DMS53 (cell line): ENCODE measurements at regions not wholly inside any gene's neighbourhood (a gene's known extent, or its start where the extent isn't known, plus 50 kb on each side); places are given as distances from the start of the nearest gene placed in this dataset.

Source experiments
- DNase-seq: peaks from one replicate; lab custom pipeline; 2025; lab: John Stamatoyannopoulos, UW

DNA sequence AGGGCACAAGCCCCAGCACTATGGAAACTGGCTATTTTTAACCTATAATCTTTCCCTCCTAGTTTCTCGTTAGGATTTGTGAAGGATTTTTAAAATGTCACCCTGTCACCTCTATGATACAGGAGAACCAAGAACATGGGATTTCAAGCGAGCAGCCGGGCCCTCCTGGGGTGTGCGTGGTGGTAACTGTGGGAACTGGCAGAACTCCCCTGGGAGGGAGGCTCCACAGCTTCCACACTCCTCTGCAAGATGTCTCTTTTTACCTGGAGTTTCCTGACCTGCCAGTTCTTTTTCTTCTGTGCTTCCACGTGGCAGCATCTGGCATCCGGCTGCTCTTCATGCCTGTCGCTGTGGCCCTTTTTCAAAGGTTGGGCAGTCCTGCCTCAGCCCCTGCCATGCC lies 386.3 kb upstream of the MYT1L start:
- DNase-seq: no peak

DNA sequence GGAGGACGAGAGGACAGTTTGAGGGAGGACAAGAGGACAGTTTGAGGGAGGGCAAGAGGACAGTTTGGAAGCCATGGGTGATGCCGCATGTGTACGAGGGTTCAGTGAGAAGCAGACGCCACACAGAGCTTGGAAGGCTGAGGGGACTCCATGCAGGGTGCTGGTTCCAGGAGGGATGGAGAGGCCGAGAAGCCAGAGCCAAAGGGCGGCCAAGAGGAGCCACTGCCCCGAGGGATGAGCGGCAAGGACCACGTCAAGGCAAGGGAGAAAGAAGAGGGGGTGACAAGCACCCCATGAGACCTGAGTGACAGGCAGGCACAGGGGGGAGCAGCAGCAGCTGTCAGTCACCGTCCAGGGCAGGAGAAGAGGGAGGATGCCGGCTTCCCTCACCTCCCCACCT lies 385.7 kb upstream of the MYT1L start:
- no peak for DNase-seq

DNA sequence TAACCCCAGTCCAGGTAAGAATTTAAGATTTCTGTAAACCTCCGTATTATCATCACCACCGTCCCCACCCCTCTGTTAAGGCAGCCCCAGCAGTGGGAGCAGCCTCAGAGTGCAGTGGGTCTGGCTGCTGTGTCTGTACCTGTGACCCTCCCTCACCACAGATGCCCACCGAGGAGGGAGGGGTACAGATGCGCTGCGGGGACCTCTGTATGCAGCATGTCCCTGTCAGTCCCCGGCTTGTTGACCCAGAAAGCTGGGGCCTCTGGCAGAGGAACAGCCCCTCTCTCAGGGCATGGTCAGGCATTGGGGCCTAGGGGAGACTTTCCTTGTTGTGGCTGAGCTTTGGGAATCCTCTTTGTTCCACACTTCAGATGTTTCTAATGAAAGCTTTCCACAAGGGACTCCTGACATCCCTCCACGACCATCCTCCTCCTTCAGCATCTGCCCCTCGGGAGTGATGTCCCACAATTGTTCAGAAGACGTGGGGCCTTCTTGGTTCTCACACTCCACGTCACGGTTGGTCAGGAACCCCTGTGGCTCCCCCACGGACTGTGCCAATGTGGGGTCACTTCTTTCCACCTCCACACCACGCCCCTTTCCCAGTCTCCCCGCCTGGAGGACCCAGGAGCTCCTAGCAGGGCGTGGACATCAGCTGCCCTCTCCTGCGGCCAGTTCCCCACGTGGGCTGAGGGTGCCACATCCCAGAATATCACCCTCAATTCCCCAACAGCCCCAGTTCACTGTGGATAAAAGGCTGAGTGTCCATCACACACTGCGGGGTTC lies 384.2 kb upstream of the MYT1L start:
- no peak for DNase-seq

DNA sequence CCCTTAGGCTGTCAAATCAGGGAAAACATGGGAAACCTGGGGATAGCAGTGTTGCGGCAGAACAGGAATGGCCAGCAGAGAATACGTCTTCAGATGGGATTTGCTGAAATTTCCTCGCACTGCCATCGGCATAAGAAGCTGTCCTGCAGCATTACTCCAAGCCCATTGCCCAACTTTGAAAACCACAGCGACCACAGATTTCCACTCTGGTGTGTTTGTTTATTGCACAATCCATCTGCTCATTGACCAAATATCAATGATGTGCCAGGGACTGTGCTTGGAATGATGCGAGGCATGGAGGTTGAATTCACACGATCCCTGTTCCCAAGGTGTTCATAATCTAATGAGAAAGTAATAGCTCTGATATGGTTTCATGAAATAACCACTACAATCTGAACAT lies 383.3 kb upstream of the MYT1L start:
- DNase-seq: no peak

DNA sequence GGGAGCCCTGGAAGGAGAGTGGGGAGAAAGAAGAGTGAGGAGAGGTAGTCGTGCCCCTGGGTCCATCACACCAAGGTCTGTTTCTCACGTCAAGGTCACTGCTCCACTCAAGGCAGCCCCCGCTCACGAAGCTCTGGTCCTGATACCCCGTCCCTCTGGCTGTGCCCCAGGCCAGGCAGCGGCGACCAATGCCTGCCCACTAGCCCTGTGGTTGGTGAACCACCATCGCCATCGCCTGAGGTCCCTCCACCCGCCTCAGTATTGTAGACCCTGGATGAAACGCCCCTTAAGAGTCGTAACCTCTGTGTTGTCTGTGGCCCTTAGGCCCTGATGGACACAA lies 378.3 kb upstream of the MYT1L start:
- DNase-seq: no peak

DNA sequence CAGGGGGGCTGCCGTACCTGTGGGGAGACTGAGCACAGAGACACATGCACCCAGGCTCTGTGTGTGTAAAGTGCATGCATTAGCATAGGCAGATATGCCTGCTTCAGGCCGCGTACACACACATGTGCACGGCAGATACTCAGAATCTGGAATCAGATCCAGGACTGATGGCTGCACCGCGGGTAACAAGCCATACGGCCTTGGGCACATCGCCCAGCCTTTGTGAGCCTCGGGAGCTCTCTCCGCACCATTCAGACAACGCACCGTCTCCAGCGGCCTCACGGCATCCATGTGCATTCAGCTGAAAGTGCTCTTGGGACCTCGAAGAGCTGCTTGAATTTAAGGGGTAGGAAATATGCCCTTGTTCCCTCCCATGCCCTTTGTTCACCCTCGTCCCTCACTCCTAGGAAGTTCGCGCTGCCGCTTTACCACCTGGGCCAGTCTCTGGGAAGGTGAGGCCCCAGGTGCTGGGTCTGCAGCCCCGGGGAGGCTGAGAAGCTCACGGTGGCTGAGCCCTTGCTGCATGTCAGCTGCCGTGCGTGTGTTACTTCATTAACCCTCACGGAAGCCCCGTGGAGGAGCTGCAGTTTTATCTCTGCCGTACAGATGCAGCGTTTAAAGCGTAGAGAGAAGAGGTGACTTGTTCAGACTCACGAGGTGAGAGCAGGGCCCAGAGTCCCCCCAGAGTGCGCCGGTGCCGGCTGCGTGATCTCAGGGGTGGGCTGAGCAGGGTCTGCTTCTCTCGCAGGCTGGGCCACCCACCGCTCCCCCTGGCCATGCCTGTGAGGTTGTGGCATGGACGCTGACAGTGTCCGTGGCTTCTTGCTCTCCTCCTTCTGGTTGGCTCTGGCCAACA lies 377.7 kb upstream of the MYT1L start:
- DNase-seq: no peak

DNA sequence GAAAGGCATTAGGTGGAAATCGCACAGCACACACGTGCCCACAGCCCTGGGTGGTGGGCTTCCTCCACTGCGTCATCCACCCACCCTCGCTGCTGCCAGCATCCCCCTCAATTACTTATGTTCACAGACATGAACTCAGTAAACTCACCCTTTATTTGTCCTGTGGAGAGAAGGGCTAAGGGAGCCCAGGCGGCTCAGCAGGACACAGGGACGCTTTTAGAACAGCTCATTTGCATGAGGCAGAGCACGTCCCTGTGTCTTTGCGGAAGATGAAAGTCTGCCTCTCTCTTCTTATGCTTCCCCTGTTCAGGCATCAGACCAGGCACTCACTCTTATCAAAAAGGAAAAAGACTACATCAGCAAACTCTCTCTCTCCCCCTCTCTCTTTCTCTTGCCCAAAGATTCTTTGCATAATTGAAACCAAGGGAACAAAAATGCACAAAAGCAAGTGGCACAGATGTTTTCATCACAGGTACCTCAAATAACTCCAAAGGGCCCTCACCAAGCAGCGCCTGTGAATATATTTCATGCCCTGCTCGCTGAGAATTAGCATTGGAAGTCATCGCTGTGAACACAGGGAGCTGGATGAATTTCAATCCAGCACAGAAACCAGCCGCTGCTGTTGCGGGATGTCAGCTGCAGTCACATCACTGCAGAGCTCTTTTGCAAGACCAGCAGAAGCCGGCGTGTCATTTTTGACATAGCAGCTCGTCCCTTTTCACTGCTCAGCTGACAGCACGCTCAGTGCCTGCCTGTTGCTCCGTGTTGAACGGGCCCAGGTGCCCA lies 376.3 kb upstream of the MYT1L start:
- no peak for DNase-seq

DNA sequence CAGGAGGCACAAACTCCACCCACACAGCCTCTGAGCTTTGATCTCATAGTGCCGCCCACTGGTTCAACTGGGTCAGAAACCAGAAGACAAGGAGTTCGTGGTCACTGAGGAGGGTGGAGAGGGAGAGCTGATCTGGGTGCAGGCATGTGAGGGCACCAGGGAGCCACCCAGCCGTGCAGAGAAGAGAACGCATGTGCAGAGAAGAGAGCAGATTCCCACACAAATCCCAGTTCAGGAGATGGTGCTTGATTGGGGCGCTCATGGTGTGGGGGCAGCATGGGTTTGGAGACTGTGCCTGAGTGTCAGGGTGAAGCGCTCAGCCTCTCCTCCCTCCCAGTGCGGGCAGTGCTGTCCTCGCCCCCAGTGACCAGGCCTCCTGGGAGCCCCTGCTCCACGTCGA lies 375.2 kb upstream of the MYT1L start:
- DNase-seq: no peak

DNA sequence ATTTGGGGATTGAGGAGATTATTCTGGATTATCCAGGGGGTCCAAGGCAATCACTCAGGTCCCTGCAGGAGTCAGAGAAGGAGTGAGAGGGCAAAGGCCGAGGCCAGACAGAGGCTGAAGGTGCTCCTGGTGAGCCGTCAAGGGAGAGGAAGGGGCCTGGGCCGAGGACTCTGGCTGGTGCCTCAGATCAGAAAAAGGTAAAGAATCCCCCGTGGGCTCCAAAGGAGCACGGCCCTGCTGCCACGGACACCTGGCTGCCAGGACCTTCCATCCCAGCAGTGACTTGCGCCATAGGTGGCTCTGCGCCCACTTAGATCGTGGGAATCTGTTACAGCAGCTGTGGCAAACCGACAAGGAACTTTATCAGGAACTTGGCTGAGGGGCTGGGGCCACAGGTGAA lies 374.8 kb upstream of the MYT1L start:
- no peak for DNase-seq

DNA sequence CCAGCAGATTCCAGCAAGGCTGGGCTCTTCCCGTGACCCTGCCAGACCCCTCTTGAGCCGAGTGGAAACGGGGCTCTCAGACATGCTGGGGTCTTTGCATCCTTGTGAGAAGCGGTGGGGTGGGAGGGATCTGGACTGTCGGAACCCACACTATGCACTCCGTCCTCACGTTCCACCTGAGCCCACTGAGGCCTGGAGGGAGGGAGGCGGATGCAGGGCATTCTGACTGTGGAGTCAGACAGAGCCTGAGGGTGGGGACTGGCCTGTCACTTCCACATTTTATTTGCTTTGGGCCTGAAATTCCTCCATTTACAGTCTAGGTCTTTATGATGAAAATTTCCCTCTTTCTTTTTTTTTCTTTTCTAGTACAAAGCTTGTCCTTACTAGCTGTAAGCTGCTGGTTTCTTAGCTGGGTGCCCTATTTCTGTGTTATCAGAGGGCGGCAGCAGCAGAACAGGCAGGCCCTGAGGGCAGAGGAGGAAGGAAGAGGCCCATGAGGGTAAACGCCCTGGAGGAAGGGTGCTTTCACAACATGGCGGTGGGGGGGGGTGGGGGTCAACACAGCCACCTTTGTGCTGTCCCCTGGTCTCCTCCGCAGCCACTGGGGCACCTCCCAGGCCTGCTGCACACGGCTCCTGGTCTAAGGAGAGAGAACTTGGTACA lies 373.5 kb upstream of the MYT1L start:
- DNase-seq: no peak

DNA sequence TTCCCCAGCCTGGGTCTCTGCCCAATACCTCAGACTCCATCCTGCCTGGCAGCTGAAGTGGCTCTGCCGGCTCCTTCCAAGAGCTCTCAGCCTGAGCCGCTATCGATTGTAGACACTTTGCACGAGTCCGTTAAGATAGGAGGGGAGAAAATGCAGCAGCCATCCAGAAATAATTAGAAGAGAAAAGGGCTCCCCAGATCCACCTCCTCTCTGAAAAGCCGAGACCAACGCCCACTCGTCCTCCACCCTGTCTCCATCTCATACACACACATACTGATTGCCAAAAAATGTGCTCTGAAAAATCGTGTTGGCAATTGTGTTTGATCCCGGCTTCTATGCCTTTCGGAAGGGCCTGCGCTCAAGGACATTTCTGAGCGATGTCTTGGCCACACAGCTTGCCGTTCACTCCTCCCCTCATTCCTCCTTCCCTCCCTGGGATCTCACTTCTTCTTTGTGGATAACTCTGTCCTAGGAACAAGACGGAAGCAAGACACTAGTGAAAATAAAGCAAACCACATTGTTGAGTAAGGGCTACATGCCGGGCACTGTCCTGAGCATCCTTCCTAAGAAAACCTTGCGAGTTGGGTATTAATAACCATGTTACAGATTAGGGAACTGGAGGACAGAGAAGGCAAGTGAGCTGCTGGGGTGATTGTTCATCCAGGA lies 372.8 kb upstream of the MYT1L start:
- DNase-seq: no peak

DNA sequence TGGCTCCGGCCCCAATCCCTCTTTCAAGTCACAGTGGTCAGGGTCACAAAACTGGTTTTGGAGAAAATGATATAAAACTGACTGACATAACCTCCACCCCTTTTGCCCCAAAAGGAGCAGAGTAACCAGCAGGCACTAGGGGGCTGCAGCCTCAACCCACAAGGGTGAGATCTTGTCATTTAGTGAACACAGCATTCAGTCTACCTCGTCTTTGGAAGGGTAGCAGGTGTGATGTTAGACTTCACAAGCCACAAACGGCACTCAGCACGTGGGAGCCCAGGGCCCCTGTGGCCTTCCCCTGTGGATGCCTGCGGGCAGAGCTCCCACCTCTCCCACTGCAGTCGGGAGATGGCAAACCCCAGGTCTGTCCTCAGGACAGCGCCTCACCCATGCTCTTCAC lies 372.1 kb upstream of the MYT1L start:
- no peak for DNase-seq

DNA sequence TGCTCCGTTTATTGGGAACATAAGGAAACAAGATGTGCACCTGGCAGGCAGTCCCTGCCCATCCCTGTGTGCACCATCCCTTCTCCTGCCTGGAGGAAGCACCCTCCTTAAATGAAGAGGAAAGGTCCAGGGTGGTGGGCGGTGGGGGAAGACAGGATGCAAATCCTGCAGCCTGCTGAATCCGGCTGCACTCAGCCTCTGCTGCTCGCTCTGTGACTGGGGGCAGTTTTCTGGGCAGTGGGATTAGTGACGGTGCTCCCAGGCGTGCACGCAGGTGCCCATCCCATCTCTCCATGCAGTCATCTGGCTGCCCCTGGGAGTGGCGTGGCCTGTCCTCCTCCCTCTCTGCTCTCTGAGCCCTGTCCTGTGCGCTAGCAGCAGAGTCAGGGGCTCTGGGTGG lies 371.3 kb upstream of the MYT1L start:
- DNase-seq: no peak

DNA sequence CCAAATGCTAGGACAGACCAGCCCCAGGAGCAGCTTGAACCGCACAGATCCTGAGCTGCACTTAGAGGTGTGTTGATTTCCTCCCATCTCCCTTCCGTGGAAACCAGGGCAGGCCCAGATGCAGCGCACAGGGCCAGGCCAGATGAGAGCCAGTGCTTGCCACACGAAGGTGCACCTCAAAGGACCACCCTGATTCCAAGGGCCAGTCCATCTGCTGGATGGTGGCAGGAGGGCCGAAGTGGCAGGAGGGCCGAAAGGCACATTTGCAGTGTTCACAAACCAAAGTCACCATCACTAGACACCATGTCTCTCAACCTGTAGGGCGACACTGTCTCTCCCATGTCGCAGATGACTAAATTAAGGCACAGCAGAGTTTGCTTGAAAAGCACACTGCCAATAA lies 370.7 kb upstream of the MYT1L start:
- DNase-seq: no peak

DNA sequence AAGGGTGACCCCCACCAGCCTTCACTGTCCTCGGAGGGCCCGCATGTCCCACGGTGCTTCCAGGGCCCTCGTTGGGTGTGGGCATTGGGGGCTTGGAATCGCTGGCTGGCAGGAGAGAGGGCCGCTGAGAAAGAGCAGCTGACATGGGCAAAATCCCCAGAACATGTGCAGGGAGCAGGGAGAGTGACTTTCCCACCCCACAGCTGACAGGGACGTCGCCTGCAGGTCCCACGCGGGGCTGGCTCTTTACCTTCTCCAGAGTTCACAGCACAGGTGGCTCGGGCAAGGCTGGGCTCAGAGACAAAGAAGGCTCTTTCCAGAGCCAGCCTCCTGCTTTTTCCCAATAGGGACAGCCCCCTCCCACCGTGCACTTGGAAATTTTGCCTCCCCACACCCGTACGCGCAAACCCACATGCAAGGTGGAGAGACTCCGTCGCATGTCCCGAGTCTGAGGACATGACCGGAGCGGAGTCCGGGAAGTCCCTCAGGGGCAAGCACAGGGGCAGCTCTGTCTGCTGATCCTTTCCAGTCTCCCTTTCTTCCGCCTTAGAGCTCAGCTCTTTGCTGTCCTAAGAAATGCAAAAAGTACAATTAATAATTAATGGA lies 370.2 kb upstream of the MYT1L start:
- no peak for DNase-seq

DNA sequence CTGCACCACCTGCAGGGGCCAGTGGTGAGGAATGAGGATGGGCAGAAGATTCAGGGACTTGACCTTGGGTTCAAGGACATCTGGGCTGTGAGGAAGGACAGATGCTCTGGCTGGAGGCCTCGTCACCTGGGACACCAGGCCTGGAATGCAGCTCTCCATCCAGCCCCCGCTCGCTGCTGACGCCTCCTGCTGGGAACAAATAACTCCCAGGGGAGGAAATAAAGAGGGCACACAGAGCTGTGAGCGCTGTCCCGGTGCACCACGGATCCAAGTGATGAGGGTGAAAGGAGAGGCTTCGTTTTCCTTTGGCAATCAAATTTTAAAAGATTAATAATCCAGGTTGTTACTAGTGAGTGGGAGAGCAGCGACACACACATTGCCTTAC lies 368.0 kb upstream of the MYT1L start:
- no peak for DNase-seq

DNA sequence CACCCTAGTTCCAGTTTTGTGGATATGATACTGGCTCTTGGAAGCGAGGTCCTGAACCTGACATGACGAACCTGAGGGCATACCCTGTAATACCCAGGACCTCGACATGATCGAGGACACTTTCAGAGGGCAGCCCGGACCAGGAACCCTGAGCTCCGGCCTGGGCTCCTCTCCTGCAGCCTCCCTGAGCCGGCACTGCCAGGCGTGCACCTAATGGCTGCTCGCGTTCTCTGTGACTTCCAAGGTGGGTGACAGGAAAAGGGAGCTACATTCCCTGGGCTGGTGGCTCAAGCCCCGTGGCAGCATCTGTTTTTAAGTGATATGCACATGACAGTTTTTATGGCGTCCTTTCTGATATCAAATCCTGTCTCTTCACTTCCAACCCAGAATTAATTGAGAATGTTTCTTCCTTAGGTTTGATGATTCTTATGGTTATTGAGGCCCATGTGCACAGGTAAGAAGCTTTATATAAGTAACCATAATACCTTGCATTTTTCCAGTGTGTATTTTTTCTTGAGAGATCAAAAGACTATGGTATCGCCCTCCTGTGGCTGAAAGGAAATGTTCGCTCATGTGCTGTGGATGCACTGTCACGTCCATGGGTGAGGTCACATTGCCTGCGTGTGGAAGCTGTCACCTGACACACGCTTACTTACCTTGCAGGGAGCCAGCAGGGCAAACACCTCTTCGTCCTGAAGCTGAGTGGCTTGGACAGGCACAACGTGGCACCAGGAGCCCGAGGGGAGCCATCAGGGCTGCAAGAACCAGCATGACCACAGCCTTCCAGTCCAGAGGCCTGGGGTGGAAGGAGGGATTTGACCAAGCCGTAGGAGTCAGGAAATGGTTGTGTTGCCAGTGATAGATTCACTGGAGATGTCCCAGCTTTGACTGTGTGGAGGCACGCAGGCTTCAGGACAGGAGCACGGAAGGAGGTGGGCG lies 367.4 kb upstream of the MYT1L start:
- peak; percentile 16 for DNase-seq

DNA sequence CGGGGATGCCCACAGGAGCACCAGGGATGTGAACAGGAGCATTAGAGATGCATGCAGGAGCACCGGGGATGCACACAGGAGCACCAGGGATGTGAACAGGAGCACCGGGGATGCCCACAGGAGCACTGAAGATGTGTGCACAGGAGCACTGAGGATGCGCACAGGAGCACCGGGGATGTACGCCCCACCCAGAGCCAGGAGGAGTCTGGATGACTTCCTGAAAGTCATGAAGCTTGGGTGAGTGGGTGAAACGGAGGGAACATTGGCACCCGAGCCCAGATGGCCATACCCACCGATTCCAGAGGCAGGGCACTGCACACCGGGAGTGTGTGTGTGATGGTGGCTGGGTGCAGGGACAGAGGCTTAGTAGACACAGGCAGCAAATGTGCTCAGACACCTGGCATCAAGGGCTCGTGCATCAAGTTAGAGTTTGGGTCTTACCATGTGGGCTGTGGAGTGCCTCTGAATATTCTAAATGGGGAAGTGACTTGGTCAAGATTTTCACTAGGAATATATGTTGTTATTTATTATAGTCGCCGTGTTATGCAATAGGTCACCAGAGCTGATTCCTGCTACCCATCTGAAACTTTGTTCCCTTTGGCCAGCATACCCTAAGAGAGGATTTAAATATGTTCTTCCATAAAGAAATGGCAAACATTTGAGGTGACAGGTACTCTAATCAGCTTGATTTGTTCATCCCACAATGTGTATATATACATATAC lies 365.8 kb upstream of the MYT1L start:
- no peak for DNase-seq

DNA sequence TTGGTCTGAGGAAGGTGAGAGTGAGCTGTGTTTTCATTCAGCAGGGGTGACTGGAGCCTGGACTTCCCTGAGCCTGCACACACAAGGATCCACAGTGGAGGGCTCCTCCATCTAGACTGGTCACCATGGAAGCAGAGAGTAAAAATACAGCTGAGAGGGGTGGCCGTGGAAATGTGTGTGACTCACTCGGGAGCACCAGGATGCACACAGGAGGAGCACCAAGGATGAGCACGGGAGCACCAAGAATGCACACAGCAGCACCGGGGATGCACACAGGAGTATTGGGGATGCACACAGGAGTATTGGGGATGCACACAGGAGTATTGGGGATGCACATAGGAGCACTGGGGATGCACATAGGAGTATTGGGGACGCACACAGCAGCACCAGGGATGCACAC lies 365.2 kb upstream of the MYT1L start:
- DNase-seq: no peak

DNA sequence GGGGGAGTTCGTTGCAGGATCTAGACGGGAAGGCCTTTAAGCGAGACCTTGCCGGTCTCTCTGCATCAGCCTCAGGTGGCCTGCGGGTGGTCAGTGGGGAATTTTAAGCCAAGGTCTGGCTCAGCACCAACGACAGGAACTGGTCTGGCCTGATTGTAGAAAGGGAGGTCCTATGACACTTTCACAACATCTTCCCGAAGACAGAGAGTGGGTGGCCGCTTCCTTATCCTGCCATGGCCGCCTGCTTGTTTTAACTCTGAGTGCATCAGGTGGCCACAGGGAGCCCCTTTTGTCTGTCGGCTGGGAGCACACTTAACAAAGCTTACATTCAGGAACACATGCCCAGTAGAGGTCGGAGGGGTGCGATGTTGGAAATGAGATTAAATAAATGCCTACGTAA lies 363.7 kb upstream of the MYT1L start:
- DNase-seq: no peak
